ENCODE measurements at regions not wholly inside any gene's neighbourhood (a gene's known extent, or its start where the extent isn't known, plus 50 kb on each side); places are given as distances from the start of the nearest gene placed in this dataset.

DNA sequence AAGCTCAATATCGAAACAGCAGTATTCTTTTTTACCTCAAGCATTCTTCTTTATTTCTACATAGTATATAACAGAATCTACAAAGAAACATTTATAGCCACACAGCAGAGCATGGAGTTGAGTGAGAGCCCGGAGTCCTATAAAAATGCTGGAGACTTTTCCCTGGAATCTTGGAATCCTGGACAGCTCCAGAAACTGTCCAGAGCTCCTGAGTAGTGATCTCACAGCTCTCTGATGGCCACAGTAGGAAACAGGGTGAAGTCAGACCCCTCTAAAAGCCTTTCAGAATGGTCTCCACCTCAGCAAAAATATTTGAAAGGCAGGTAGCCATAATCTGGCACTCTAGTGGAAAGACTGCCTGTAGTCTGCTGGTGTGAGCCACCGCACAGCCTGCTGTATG lies 149.3 kb upstream of the STXBP5 start:
- in situ Hi-C loops (cut with MboI; ENCODE audit: low pct_unique_long_range_greater_than_20kb, low sequenced_read_pairs), result no loop called here
- DNase-seq, result no peak

DNA sequence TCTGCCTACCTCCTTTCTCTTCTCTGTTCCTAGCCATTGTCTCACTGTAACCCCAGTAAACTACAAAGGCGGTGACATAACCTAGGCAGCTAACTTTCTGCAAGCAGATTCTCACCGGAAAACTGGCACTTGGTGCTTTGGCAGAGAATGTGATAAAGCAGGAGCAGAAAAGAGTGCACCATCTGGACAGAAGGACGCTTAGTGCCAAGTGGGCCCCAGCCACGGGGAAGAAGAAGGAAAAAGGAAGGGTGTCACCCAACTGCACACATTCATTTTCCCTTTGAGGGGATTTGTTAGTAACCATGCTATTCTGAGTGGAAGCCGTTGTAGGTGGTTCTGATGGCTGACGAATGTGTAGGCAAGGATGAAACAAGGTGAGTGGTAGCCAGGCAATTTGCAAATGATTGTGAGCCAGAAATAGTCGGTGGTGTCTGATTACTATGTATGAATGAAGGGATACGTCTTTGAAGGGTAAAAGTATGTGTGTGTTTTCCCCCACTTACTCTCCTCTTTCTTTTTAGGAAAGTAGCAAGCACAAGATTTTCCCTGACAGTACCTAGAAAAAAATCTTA lies 148.3 kb upstream of the STXBP5 start:
- in situ Hi-C loops (cut with MboI; ENCODE audit: low pct_unique_long_range_greater_than_20kb, low sequenced_read_pairs), result no loop called here
- no peak for DNase-seq

GRCh38 chr6:147057188-147057587 lies 147.0 kb upstream of the STXBP5 start:
- in situ Hi-C loops (cut with MboI; ENCODE audit: low pct_unique_long_range_greater_than_20kb, low sequenced_read_pairs), result no loop called here
- DNase-seq, result no peak

DNA sequence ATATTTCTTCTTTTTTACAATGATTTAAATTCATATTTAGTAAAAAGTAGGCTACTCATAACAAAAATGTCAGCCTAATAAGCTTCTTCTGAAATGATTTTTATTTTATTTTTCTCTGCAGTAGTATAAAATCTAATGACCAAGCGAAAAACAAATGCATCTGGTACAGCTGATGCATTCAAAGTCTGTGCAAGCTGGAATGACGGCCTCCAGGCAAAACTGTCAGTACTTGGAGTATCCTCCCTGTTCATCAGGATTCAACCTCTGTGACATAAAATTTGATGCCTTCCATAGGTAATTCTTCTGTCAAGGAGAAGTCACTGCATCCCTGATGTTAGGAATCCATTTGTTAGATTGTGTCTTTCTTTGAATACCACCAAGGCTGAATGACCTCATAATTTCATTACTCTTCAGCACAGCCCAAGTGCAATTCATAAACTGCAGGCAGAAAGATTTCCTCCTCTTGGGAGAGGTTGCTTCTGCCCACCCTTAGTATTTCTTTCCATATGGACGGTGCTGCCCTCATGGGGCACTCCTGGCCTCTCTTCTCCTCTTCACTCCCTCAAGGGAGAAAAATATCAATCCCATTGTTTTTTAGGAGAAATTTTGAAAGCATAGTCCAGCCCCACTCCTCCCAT lies 146.4 kb upstream of the STXBP5 start:
- no peak for DNase-seq
- in situ Hi-C loops (cut with MboI; ENCODE audit: low pct_unique_long_range_greater_than_20kb, low sequenced_read_pairs), result no loop called here

DNA sequence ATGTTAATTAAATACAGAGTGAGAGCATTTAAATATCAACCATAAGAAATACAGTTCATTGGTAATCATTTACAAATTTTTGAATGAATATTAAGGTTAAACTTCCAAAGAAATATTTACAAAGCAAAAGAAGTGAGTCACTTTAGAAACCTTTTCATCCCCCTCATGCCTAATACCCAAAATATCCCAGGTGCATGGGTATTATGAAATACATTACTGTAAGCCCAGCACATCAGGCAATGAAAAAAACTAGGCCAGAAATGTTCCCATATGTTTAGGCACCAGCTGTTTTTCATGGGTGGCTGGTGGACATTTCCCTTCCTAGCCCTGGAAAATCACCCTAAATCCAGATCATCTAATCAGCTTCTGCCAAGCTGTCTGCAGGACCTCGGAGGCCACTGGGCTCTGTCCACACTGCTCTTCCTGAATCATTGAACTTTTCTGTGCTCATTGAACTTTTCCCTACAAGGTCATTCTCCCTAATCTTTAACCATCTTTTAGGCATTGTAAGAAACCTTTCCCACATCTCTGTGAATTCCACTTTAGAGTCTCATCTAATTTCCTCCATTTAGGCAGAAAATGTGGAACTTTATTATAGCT lies 145.3 kb upstream of the STXBP5 start:
- in situ Hi-C loops (cut with MboI; ENCODE audit: low pct_unique_long_range_greater_than_20kb, low sequenced_read_pairs), result no loop called here
- no peak for DNase-seq

GRCh38 chr6:147060636-147061035 lies 143.6 kb upstream of the STXBP5 start:
- in situ Hi-C loops (cut with MboI; ENCODE audit: low pct_unique_long_range_greater_than_20kb, low sequenced_read_pairs), result no loop called here
- DNase-seq, result no peak

- no peak for DNase-seq
- in situ Hi-C loops (cut with MboI; ENCODE audit: low pct_unique_long_range_greater_than_20kb, low sequenced_read_pairs), result no loop called here
Measured at GRCh38 chr6:147061252-147061651, 143.0 kb upstream of the STXBP5 start.

DNA sequence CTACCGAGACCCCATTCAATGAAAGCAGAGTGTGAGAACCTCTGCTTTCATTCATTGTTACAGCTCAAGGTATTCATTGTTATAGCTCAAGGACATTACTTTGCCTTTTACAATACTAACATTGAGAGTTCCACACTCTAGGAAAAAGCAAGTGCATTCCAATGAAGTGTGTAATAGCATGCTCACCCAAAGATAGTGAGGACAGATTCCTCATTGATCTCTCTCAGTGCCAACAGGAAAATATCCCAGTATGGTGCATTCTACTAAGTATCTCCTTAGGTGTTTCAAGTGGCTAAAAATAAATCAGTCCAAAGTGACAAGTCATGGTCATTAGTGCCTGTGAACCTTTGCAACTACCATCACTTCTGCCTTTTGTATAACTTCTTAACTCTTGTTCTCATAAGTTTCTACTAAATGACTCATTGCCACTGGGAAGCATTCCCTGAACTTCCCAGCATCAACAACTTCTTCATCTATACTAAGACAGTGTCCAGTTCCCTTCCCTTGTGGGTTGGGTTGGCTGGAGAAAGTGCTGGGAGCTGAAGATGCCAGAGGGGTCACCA lies 140.7 kb upstream of the STXBP5 start:
- DNase-seq, result no peak
- in situ Hi-C loops (cut with MboI; ENCODE audit: low pct_unique_long_range_greater_than_20kb, low sequenced_read_pairs), result no loop called here

GRCh38 chr6:147065786-147066185 lies 138.4 kb upstream of the STXBP5 start:
- no peak for DNase-seq

GRCh38 chr6:147067184-147067583 lies 137.0 kb upstream of the STXBP5 start:
- in situ Hi-C loops (cut with MboI; ENCODE audit: low pct_unique_long_range_greater_than_20kb, low sequenced_read_pairs), result no loop called here
- no peak for DNase-seq

More at GRCh38 chr6:147065786-147066185, 138.4 kb upstream of the STXBP5 start:
- in situ Hi-C loops (cut with MboI; ENCODE audit: low pct_unique_long_range_greater_than_20kb, low sequenced_read_pairs), result no loop called here

GRCh38 chr6:147071776-147072175 lies 132.4 kb upstream of the STXBP5 start:
- peak; percentile 51 for DNase-seq
- in situ Hi-C loops (cut with MboI; ENCODE audit: low pct_unique_long_range_greater_than_20kb, low sequenced_read_pairs), result no loop called here

DNA sequence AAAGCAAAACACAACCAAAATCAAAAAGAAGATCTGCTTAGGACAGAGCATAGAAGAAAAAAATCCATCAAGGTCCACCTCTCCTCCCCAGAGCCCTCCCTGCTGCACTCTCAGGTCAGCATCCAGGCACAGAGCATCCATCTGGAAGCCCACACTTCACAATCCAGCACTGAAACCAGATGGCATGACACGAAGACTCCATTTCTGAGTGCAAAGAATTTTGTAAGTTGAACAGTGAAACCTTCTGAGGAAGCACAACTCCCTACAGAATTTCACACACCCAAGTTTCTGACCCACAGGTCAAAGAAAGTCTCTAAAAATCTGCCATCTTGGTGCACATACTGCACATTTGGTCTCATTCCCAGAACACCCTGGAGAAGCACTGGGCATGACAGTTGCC lies 128.8 kb upstream of the STXBP5 start:
- in situ Hi-C loops (cut with MboI; ENCODE audit: low pct_unique_long_range_greater_than_20kb, low sequenced_read_pairs), result no loop called here
- no peak for DNase-seq

- DNase-seq, result no peak
- in situ Hi-C loops (cut with MboI; ENCODE audit: low pct_unique_long_range_greater_than_20kb, low sequenced_read_pairs), result no loop called here
Measured at GRCh38 chr6:147077251-147077650, 127.0 kb upstream of the STXBP5 start.

DNA sequence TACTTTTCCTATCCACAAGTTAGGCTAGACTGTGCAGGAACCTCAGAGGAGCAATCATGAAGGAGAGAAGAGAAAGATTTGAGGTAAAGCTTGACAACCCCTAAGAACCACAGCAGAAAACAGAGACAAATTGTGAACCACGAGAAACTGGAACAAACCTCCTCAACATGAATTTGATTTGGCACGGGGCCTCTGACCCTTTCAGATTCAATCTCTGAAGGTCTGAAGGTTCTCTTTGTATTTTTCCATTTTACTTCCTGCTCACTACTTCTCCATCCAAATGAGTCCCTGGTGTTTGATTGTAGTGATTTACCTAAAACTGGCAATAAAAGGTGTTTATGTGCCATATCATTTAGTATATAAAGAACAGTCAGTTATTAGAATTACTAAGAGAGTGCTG lies 126.1 kb upstream of the STXBP5 start:
- in situ Hi-C loops (cut with MboI; ENCODE audit: low pct_unique_long_range_greater_than_20kb, low sequenced_read_pairs), result no loop called here
- DNase-seq, result no peak

DNA sequence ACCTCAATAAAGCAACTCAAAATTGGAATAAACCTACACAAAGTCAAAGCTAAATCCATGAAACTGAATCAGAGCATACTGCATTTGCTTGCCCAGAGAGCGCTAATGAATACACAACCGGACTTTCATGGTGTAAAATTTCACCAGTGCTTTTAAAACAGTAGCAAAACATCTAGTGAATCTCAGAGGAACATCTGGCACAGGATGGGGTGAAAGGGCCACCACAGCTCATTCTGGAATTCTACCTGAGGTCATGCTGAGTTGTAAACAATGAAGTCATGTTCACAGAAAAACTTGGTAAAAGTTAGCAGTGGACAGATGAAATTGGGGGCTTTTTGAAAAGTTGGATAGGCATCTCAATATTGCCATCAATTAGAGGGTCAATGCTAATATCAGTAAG lies 125.6 kb upstream of the STXBP5 start:
- in situ Hi-C loops (cut with MboI; ENCODE audit: low pct_unique_long_range_greater_than_20kb, low sequenced_read_pairs), result no loop called here
- no peak for DNase-seq

DNA sequence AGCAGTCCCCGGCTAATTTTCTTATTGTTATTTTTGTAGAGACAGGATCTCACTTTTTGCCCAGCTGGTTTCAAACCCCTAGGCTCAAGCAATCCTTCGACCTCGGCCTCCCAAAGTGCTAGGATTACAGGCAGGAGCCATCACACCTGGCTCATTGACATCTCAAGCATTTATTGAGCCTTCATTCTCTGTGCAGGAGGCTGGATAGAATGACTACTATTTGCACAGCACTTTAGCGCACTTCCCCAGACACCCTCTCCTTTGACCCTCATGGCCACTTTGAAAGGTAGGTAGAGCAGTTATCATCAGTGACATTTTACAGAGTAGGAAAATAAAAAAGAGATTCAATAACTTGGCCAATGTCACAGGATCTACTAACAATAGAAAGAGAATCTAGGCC lies 124.0 kb upstream of the STXBP5 start:
- DNase-seq, result no peak
- in situ Hi-C loops (cut with MboI; ENCODE audit: low pct_unique_long_range_greater_than_20kb, low sequenced_read_pairs), result no loop called here

- in situ Hi-C loops (cut with MboI; ENCODE audit: low pct_unique_long_range_greater_than_20kb, low sequenced_read_pairs), result no loop called here
- no peak for DNase-seq
Measured at GRCh38 chr6:147081076-147081609, 123.1 kb upstream of the STXBP5 start.

DNA sequence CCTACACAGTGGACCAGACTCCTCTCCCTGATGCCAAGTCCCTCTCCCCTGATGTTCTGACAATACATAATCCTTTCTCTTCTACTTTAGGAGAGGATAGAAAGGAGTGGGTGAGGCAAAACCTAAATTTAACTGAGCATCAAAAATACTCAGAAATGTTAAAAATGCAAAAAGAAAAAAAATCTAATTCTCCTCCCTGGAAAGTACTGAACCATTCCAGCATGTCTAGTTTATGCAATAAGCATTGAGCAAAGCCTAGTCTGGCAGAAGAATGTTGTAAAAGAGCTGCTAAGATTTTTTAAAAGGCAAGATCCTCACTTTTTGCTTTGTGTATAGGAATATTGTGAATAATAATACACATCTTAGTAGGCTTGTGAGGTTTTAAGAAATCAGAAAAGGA lies 116.6 kb upstream of the STXBP5 start:
- in situ Hi-C loops (cut with MboI; ENCODE audit: low pct_unique_long_range_greater_than_20kb, low sequenced_read_pairs), result no loop called here
- no peak for DNase-seq

DNA sequence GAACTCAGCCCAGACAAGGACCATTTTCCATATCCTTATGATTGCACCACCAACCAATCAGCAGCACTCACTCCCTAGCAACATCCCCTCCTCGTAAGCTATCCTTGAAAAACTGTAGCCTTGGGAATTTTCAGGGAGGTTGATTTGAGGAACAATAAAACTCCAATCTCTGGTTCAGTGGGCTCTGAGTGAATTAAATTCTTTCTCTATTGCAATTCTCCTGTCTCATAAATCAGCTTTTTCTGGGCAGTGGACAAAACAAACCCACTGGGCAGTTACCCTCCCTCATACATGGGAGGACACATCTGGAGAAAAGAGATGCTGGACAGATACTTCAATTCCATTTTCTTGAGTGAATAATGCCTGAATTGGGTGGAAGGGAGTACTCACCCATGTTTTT lies 115.4 kb upstream of the STXBP5 start:
- in situ Hi-C loops (cut with MboI; ENCODE audit: low pct_unique_long_range_greater_than_20kb, low sequenced_read_pairs), result no loop called here
- DNase-seq, result no peak

- no peak for DNase-seq
- in situ Hi-C loops (cut with MboI; ENCODE audit: low pct_unique_long_range_greater_than_20kb, low sequenced_read_pairs), result no loop called here
Measured at GRCh38 chr6:147095316-147095715, 108.9 kb upstream of the STXBP5 start.
